ENCODE measurements at regions not wholly inside any gene's neighbourhood (a gene's known extent, or its start where the extent isn't known, plus 50 kb on each side); places are given as distances from the start of the nearest gene placed in this dataset.
"Not testable (repeated sequence)": the region's sequence is repeated elsewhere in the genome, so short reads cannot be mapped to it uniquely, and the experiment has no call there.

DNA sequence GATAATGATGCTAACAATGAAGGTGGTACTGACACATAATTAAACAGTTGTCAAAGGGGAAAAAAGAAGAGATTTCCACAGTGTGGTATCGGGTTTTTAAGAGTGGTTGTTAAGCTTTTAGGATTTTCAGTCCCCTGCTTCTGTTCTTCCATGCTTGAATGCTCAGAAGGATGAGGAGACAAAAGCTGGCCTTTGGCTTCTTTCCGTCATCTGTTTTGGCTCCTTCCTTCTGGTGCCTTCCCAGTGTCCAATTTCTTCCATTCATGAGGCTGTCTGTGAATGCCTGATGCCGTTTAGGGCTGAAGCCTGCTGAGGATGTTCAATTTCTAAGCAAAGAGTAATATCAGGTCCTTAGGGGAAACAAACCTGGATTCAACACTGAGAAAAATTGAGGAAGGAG is 179.6 kb upstream of the GLRA1 start:
- dilution Hi-C loops (cut with MboI; ENCODE audit: extremely low pct_ligation_motif_present, low sequenced_read_pairs), result no loop called here
- Histone ChIP-seq H3K27ac (ENCODE audit: insufficient read depth, low read depth, low read length) (no peak overlapping the region), H3K4me2 (ENCODE audit: insufficient read depth, low read length) (no peak overlapping the region), H3K4me3 (replicated peaks in 1 of 3; ENCODE audit: insufficient read depth in 1 of 3, low read depth in 1 of 3, low read length in 3 of 3) (no peak overlapping the region), H3K27me3 (ENCODE audit: control insufficient read depth in 2 of 2, insufficient read depth in 2 of 2, low read length in 2 of 2) (no peaks in the 10 kb centered on the region), H2AFZ (ENCODE audit: low read depth, low read length) (no peak overlapping the region), H3K9ac (replicated peaks; ENCODE audit: extremely low read depth, insufficient read depth, low read length) (no peak overlapping the region), H3K36me3 (ENCODE audit: control insufficient read depth in 2 of 2, extremely low read depth in 1 of 2, insufficient read depth in 2 of 2, low read length in 2 of 2) (no peaks in the 10 kb centered on the region), H3K4me1 (ENCODE audit: control insufficient read depth, extremely low read depth, insufficient read depth, low read length) (no peaks in the 10 kb centered on the region), H3K79me2 (ENCODE audit: control insufficient read depth, insufficient read depth, low read length) (no peaks in the 10 kb centered on the region), H4K20me1 (replicated peaks; ENCODE audit: control insufficient read depth, extremely low read depth, insufficient read depth, low read length) (no peaks in the 10 kb centered on the region), H3K9me1 (replicated peaks; ENCODE audit: control insufficient read depth, extremely low read depth, insufficient read depth, low read length) (no peaks in the 10 kb centered on the region), H3K9me3 (replicated peaks; ENCODE audit: control insufficient read depth, insufficient read depth, low read length) (no peaks in the 10 kb centered on the region)
- ChIA-PET POLR2A (no interaction called here), CTCF (no interaction called here)
- TF ChIP-seq, protein P1, sequence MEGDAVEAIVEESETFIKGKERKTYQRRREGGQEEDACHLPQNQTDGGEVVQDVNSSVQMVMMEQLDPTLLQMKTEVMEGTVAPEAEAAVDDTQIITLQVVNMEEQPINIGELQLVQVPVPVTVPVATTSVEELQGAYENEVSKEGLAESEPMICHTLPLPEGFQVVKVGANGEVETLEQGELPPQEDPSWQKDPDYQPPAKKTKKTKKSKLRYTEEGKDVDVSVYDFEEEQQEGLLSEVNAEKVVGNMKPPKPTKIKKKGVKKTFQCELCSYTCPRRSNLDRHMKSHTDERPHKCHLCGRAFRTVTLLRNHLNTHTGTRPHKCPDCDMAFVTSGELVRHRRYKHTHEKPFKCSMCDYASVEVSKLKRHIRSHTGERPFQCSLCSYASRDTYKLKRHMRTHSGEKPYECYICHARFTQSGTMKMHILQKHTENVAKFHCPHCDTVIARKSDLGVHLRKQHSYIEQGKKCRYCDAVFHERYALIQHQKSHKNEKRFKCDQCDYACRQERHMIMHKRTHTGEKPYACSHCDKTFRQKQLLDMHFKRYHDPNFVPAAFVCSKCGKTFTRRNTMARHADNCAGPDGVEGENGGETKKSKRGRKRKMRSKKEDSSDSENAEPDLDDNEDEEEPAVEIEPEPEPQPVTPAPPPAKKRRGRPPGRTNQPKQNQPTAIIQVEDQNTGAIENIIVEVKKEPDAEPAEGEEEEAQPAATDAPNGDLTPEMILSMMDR (IDR thresholded peaks at IDR 0.05; ENCODE audit: extremely low read depth in 1 of 2, insufficient read depth in 1 of 2, low read depth in 1 of 2, low read length in 2 of 2), result no peak
- no peak for TF ChIP-seq EZH2 (IDR thresholded peaks at IDR 0.05; ENCODE audit: borderline replicate concordance, low read depth, low read length, severe bottlenecking)
- TF ChIP-seq JUN (IDR thresholded peaks at IDR 0.05; ENCODE audit: borderline replicate concordance, insufficient read depth, insufficient read length, low read depth), result no peak
- TF ChIP-seq POLR2AphosphoS5 (IDR thresholded peaks at IDR 0.05; ENCODE audit: insufficient read depth, low read depth, low read length), result no peak
- TF ChIP-seq FOS (IDR thresholded peaks at IDR 0.05; ENCODE audit: borderline replicate concordance, insufficient read depth, low read length), result no peak
- no peak for TF ChIP-seq POLR2A (IDR thresholded peaks at IDR 0.05; ENCODE audit: low read depth, low read length)
- TF ChIP-seq MYC (IDR thresholded peaks at IDR 0.05; ENCODE audit: low read depth, low read length), result no peak
- TF ChIP-seq, protein P2, sequence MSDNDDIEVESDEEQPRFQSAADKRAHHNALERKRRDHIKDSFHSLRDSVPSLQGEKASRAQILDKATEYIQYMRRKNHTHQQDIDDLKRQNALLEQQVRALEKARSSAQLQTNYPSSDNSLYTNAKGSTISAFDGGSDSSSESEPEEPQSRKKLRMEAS (IDR thresholded peaks at IDR 0.05; ENCODE audit: insufficient read depth, insufficient read length), result no peak
- no peak for TF ChIP-seq GATA2 (IDR thresholded peaks at IDR 0.05; ENCODE audit: insufficient read depth, insufficient read length, low read depth, low read length)
- no peak for FAIRE-seq
- no TSS peak for BruUV-seq (replicated peaks)
- no peak for DNase-seq (ENCODE audit: low read depth, low spot score)
- intact Hi-C loops (cut with micrococcal nuclease), result no loop called here

DNA sequence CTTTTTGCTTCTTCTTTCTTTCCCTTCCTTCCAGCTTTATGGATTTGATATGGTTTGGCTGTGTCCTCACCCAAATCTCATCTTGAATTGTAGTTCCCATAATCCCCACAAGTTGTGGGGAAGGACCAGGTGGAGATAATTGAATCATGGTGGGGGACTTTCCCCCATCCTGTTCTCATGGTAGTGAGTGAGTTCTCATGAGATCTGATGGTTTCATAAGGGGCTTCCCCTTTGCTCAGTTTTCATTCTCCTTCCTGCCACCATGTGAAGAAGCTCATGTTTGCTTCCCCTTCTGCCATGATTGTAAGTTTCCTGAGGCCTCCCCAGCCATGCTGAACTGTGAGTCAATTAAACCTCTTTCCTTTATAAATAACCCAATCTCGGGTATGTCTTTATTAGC is 178.3 kb upstream of the GLRA1 start:
- BruUV-seq (replicated peaks); POLR2A ChIA-PET; intact Hi-C loops (cut with micrococcal nuclease): not testable (repeated sequence)

More for the DNA sequence above, 178.3 kb upstream of the GLRA1 start:
- H3K79me2 ChIP-seq (ENCODE audit: control insufficient read depth, insufficient read depth, low read length); H2AFZ ChIP-seq (ENCODE audit: low read depth, low read length); H3K36me3 ChIP-seq (ENCODE audit: control insufficient read depth in 2 of 2, extremely low read depth in 1 of 2, insufficient read depth in 2 of 2, low read length in 2 of 2); H3K4me2 ChIP-seq (ENCODE audit: insufficient read depth, low read length); H3K4me1 ChIP-seq (ENCODE audit: control insufficient read depth, extremely low read depth, insufficient read depth, low read length); H4K20me1 ChIP-seq (replicated peaks; ENCODE audit: control insufficient read depth, extremely low read depth, insufficient read depth, low read length); H3K27ac ChIP-seq (ENCODE audit: insufficient read depth, low read depth, low read length); H3K27me3 ChIP-seq (ENCODE audit: control insufficient read depth in 2 of 2, insufficient read depth in 2 of 2, low read length in 2 of 2); CTCF ChIA-PET; H3K9ac ChIP-seq (replicated peaks; ENCODE audit: extremely low read depth, insufficient read depth, low read length); dilution Hi-C loops (cut with MboI; ENCODE audit: extremely low pct_ligation_motif_present, low sequenced_read_pairs); H3K9me1 ChIP-seq (replicated peaks; ENCODE audit: control insufficient read depth, extremely low read depth, insufficient read depth, low read length); H3K9me3 ChIP-seq (replicated peaks; ENCODE audit: control insufficient read depth, insufficient read depth, low read length); FAIRE-seq; H3K4me3 ChIP-seq (replicated peaks in 1 of 3; ENCODE audit: insufficient read depth in 1 of 3, low read depth in 1 of 3, low read length in 3 of 3); DNase-seq (ENCODE audit: low read depth, low spot score): not testable (repeated sequence)

Data from endothelial cell of umbilical vein (primary cell).